ENCODE measurements at regions not wholly inside any gene's neighbourhood (a gene's known extent, or its start where the extent isn't known, plus 50 kb on each side); places are given as distances from the start of the nearest gene placed in this dataset.

DNA sequence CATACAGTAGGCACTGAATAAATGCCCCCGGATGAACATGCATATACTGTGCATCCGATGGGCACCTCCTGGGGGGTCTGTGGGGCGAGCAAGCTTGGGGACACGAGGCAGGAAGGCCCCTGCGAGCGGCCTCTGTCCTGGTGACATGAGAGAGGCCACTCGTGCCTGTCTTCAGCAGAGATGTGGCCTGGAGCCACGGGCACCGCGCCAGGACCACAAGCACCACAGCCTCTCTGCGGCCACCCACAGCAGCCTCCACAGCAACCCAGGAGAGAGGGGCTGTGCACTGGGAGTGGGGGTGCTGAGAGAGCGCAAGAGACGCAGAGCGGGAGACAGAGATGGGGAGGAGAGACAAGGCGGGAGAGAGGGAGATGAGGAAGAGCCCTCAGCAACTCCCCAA is 118.5 kb downstream of the RFLNA start:
- DNase-seq (ENCODE audit: low read depth in 2 of 2) = no peak

DNA sequence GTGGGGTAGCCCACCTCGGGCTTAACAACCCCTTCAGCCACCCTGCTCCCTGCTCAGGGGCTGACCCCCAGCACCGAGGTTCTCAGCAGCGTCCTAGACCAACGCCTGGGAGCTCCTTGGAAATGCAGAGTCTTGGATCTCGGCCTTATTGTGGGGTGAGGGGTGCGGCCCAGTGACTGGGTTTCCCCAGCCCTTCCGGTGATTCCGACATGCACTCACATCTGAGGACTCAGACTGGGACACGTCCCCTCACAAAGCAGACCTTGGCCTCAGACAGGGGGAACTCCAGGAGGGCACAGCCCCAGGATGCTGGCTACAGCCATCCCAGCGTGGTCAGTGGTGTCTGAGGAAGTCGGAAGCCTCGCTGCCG is 117.7 kb downstream of the RFLNA start:
- no peak for DNase-seq (ENCODE audit: low read depth in 2 of 2)

DNA sequence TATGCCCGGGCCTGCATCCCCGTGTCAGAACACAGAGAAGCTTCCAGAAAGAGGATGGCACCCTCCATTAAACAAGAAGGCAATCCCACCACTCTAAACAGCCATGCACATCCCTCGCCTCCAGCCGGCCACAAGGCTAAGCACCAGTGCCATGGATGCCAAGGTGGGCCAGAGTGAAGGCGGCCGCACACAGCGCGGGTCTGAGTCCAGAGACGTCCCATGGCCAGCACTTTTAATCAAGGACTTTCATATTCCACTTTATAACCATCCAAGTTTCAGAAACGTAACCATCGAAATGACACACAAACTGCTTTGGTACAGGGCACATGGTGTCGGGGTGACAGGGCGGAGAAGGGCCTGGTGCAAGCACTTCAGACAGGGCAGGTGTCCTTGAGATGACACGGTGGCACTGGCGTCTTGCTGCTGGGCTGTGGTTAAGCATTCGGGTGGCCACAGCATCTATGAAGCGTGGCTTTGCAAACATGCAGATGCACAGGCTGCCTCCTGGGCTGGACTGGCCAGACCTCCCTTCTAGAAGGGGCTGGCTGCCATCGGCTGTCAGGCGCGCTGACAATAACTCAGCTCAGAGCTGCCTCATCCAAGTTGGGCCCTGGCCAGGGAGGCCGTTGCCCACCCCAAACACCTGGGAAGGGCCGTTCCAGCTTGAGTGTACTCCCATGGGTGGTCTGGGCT is 117.2 kb downstream of the RFLNA start:
- no peak for DNase-seq (ENCODE audit: low read depth in 2 of 2)

DNA sequence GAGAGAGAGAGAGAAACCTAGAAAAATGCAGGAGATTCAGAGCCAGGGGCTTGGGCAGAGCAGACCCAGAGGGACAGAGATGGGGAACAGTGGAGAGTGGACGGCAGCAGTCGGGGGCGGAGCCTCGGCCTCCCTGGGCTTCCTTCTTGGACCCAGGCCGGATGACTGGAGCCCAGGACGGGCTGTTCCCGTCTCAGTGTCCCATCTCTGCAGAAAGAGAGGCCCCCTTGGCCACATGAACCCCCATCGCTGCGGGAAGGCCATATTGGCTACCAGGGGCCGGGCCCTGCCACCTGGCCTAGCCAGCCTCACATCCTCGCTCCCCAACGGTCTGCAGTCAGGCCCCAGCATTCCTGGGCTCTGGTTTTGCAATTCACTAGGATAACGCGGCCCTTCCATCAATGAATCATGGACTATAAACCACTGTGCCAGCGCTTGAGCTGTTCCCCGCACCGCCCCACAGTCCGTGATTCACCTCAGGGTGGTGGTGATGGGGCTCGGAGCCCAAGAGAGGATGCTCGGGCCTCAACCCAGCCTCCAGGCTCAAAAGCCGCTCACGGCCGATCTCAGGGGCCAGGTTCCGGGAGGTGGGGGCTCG is 116.5 kb downstream of the RFLNA start:
- no peak for DNase-seq (ENCODE audit: low read depth in 2 of 2)

DNA sequence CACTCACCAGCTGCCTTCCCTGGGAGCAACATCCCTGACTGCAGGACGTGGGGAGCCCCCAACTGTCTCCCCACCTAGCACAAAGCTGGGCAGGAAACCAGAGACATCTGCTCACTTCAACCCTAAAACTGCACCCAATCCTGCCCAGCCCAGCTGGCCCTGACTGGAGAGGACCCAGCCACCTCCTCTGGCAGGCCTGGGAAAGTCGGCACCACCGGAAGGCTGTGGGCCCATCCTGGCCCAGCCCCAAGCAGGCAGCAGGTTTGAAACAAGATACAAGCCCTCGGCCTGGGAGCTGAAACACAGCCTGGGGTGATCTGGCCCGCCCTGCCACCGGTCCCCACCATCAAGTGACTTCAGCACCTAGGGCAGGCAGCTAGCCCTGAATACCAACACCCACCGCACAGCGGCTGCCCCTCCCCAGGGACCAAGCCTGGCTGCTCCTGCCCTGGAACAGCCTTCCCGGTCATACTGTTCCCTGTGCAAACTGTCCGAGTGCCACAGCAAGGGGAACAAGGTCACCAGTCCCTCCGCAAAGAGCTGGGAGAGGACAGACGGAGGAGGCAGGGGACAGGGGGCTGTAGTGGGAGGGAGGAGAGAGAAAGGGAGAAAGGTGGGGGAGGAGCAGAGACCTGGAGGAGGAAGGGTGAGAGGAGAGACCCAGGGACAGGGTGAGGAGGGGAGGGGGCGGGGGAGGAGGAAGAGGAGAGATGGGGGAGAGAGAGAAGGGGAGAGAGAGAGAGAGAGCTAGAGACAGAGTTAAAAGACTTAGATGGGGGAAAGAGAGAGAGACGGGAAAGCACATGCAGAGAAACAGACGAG is 115.7 kb downstream of the RFLNA start:
- no peak for DNase-seq (ENCODE audit: low read depth in 2 of 2)

DNA sequence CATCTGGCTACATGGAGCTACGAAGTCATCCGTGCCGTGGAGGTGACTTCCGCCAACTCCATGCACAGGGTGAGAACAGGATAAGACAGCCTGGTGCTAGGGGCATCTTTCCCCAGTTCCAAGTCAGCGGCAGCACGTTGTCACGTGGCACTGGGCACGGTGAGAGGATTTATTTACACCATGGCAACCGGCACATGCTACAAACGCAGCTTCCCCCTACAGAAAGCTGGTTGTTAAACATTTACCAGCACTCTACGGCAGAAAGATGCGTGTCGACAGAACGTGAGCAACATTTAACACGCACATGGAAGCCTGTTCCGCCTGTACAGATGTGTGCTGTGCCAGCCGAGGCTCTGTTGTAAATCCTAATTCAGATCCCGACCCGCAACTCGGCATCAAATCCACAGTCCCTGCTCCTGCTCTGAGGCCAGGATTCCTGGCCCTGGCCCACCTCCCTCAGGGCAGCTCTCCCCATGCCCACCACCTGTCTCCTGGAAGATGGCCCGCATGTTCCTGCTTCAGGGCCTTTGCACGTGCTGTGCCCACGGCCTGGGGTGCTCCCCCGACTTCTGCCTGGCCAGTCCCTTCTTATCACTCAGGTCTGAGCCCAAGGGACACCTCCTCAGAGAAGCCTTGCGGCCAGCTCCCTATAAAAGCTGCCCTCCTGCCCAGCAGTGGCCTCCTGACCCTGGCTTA is 114.1 kb downstream of the RFLNA start:
- no peak for DNase-seq (ENCODE audit: low read depth in 2 of 2)

DNA sequence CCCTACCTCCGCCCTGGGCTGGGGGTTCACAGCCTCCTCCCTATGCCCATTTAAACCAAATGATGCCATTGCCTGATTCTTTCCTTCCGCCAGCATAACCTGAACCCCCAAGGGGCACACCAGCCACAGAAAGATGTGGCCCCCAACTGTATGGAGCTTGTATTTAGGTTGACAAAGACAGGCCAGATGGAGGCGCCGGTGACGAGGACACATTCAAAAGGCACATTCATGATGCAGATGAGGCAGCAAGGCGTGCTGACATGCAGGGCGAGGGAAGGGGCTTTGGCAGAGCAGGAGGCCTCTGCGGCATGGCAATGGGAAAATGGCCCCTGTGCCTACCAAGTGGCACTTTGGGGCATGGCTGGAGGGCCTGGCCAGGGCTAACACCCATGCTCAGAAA is 112.2 kb downstream of the RFLNA start:
- no peak for DNase-seq (ENCODE audit: low read depth in 2 of 2)

DNA sequence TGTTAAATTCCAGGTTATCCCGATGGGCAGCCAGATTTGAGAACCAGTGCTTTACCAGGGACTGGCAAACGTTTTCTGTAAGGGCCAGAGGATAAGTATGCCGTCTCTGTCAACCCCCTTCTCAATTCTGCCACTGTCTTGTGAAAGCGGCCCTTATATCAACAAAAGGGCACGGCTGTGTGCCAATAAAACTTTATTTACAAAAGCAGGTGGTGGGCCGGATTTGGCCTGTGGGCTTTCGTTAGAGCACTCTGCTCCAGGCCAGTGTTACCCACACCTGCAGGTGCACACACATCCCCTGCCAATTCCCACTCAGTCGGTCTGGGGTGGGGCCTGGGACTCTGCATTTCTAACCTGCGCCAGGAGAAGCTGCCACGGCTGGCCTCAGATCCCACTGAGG is 111.2 kb downstream of the RFLNA start:
- DNase-seq (ENCODE audit: low read depth in 2 of 2) = no peak

DNA sequence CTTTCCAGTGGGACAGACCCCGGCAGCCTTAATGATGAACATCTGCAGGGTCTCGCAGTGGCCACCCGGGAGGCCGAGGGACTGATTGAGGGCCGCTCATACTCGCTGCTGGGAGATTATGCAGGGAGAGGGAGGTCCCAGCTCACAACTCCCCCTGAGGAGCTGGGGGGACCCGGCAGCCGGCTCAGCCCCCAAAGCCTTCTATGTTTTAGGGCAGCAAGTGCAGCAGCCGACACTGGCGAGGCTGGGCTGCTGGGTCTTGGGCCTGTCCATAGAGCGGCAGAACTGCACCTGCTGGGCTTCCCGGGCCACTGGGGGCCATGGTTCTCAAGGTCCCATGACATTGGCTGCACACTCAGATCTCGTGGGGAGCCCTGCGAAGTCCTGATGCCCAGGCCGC is 110.7 kb downstream of the RFLNA start:
- no peak for DNase-seq (ENCODE audit: low read depth in 2 of 2)

DNA sequence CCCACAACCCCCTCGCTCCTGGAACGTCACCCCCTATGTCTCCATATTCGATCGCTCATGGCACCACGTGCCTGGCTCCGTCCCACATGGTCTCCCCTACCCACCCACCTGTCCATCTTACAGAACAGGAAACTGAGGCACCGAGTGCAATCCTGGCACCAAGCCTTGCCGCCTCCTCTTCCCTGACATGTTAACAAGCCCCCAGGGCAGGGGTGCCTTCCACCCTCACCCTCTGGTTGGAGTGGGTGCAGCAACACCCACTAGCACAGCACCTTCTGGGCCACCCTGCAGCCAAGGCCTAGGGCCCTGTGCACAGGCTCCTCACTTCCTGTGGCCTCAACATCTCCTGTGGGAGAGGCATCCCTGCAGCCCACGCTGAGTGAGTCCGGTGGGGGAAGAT is 110.3 kb downstream of the RFLNA start:
- DNase-seq (ENCODE audit: low read depth in 2 of 2) = no peak

DNA sequence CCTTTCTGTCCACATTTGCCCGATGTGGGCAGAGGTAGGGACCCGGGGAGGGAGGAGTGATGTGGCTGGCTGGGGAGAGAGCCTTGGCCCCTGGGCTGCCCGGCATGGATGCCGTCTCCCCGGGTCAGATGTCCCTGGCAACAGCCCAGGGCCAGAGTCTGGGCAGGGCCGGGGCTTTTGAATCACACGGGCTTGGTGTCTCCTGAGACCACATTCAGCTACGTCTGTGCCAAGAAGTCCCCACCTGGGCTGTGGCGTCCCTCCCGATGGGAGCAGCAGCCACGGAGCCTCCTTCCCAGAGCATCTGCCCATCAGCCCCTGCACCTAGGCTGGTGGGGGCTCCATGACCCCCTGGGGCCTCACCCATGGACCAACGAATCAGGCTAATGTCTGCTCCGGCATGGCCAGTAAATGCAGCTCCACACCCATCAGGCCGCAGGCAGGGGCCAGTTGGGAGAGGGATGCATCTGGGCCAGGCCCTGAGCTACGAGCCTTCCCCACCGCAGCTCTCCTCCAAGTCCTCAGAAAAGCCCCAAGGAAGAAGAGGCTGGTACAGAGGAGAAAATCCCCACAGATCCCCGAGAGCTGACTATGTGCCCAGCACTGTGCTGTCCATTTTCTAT is 109.4 kb downstream of the RFLNA start:
- no peak for DNase-seq (ENCODE audit: low read depth in 2 of 2)

DNA sequence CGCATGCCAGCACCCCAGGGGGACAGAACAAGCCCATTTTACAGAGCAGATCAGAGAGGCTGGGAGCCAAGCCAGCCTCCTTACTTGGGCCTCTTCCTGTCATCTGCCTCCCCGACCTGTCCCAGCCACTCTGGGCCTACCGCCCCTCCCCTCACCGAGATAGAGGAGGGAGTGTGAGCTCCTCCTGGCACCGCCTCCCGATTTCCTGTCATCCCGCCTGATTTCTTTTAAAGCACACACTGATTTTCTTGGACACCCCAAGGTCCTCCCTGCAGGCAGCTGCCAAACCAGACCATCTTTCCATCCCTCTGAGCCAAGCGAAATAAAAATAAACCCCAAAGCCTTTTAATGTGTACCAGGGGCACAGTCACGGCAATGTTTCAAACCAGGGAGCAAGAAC is 108.4 kb downstream of the RFLNA start:
- DNase-seq (ENCODE audit: low read depth in 2 of 2) = no peak

DNA sequence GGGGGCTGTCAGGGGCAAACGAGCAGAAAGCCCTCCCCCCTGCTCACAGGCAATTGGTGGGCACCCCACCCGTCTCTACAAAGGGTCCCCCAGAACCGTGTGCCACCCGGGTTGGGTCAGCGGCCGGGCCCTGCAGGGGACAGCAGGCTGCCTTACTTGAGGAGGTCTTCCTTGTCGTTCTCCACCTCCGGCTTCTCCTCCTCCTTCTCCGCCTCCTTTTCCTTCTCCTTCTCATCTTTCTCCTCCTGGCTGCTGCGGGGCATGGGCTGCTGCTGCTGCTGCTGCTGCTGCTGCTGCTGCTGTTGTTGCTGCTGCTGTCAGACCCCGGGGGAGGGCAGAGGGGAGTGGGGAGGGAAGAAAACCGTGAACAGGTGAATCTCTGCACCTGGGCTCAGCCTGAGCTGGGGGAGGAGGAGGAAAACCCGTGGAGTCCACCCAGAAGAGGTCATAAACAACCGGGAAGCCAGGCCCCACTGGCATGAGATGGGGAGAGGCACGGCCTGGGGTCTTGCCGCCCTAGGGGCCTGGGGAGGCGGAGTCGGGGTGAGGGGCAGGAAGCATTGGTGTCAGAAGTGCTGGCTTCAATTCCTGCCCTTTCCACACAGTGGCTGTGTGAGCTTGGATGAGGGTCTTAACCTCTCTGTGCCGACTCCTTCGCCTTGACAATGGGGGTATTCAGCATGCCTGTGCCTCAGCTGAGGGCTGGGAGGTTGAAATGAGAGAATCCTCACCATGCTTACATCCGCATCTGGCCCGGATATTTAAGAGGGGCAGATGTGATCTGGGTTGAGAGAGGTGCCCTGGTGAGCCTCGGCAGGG is 107.6 kb downstream of the RFLNA start:
- no peak for DNase-seq (ENCODE audit: low read depth in 2 of 2)

DNA sequence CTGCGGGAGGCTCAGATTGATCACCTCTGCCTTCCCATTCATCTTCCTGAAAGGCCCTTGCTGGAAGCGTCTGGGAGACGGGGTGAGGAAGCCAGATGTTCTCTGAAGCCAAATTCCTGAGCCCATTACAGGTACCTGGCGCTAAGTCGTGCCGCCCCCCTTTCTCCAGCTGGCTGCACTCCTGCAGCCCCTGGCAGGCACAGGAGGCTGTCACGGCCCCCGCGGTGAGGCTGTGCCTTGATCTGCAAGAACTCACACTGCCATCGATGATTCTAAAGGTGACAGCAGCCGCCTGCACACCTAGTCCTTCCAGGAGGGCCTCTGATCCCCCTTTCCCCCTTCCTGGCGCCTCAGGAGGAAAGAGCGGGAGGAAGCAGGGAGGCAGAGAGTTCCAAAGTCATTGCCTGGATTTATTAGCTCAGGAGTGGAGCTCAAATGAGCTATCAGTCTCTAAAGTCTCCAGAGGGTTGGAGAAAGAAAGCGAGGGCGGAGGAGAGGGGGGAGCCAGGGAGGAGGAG is 106.9 kb downstream of the RFLNA start:
- DNase-seq (ENCODE audit: low read depth in 2 of 2) = no peak

DNA sequence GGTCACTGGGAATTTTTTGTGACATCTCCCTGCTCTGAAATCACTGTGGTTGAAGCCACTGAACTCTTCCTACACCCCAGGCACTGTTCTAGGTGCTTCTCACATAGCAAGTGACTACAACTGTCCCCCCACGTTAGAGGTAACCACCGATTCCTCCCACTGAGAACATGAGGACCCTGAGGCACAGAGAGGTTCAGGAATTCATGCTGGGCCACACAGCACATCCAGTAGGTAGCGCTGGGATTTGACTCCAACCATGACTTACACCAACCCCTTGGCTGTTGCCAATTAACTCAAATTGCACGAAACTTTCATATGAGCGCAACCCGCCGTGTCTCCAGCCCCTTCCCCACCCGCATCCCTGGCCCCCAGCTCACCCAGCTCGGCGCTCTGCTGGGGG is 105.2 kb downstream of the RFLNA start:
- DNase-seq (ENCODE audit: low read depth in 2 of 2) = no peak

DNA sequence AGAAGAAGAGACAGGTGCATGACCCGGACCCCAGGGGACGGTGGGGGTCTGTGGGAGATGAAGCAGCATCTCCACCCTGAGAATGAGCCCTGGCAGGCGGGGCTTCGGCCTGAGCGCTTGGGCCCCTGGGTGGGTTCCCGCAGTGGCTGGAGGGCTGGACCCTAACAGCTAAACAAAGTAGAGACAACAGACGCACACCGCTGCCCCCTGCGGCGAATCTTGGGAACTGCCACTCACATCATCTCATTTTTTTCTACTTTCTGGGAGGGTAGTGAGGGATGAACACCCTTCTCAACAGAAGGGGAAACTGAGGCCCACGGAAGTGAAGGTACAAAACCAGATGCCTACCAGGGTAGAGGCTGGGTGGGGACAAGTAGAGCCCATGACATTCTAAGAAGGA is 104.7 kb downstream of the RFLNA start:
- no peak for DNase-seq (ENCODE audit: low read depth in 2 of 2)

DNA sequence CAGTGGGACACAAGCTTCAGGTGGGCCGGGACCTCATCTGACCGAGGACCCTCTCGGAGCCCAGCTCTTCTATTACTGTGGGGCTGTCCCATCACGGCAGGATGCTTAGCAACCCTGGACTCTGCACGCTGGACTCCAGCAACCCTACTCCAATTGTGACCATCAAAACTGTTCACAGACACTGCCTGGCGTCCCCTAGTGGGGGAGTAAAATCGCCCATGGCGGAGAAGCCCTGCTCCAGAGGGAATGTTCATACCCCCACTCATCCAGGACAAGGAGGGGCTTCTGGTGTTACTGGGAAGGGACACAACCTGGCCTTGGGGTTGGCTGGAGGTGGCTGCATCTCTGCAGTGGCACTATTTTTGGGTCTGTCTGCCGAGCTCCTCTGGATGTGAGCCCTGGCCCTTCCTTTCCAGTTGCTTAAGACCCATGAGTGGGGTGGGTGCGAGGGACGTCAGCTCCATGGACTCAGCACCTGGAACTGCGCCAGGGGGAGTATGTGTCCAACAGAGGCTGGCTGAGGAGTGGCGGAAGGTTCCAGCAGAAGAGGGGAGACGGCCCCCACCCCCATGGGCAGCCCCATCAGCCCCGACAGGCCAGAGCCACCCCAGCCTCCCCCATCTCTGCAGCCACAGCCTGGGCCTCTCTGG is 103.8 kb downstream of the RFLNA start:
- no peak for DNase-seq (ENCODE audit: low read depth in 2 of 2)

DNA sequence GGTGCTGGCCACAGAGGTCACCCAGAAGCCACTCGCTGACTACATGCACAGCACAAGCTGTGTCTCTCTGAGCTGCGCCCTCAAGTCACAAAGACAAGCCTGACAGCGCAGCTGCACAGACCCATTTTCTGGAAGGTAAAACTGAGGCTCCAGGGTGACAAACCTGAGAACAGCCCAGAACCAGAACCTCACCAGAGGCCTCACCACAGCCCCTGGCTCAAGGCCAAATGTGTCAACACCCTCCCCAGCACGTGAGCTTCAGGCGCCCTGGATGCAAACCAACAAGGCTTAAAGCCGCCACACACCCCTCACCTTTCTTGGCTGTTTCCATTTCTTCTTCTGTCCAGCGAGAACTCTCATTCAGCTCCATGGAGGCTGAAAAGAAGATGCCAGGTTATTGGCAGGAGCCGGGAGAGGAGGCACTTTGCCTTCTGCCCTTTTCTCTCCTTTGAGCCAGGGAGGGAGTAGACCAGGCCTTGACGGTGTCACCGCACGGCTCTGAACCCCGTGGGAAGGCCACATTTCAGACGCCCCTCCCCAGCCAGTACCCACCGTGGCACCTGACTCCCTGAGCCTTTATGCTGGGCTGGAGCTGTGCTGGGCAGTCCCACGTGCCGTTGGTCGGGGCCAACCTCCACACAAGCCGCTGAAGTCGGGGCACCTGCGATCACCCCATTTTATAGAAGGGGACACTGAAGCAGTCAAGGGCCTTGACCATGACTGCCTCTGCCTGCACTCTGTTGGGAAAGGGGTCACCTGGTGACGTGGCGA is 103.1 kb downstream of the RFLNA start:
- DNase-seq (ENCODE audit: low read depth in 2 of 2) = no peak

DNA sequence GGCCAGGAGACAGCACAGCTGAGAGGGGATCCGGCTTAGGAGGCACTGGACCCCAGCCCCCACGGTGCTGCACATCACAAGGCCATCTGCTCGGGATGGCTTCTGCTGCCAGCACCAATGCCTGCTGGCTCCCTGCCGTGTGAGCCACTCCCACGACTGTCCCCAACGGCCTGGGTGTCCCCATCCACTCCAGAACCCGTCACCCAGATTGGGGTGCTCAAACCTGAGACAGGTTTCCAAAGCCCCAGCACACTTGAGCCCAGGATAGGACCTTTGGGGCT is 102.4 kb downstream of the RFLNA start:
- DNase-seq (ENCODE audit: low read depth in 2 of 2) = no peak

All from stimulated activated CD4-positive, alpha-beta T cell treated with anti-CD3 and anti-CD28 coated beads, Interleukin-15, amount 100 ng/mL, for 48 hours (primary cell).